ENCODE measurements at regions not wholly inside any gene's neighbourhood (a gene's known extent, or its start where the extent isn't known, plus 50 kb on each side); places are given as distances from the start of the nearest gene placed in this dataset.

DNA sequence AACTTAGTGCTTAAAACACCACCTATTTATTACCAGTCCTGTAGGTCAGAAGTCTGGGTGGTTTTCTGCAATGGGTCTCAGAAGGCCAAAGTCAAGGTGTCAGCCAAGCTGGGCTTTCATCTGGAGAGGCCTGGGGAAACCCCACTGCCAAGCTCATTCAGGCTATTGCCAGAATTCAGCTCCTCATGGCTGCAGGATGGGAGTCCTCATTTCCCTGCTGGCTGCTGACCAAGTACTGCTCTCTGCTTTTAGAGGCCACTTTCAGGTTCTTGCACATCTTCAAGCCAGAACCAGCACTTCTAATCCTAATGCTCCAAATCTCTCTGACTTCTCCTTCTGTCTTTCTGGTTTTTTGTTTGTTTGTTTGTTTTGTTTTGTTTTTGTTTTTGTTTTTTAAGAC is 109.3 kb downstream of the BCOR start:
- Histone ChIP-seq H3K36me3 (ENCODE audit: control insufficient read depth in 4 of 4, insufficient read depth in 3 of 4, low read depth in 1 of 4, low read length in 3 of 4) (no peaks in the 10 kb centered on the region), H3K4me3 (ENCODE audit: low read depth in 1 of 3, low read length in 3 of 3) (no peak overlapping the region), H3K4me1 (ENCODE audit: control insufficient read depth in 4 of 4, insufficient read depth in 4 of 4, low read length in 3 of 4) (no peaks in the 10 kb centered on the region), H3K9me3 (ENCODE audit: control insufficient read depth in 4 of 4, low read length in 3 of 4) (no peaks in the 10 kb centered on the region), H3K27ac (ENCODE audit: low read depth in 1 of 2, low read length in 2 of 2) (no peak overlapping the region), H3K9ac (ENCODE audit: low read depth in 1 of 2, low read length in 2 of 2) (no peak overlapping the region), H3K27me3 (ENCODE audit: control insufficient read depth in 4 of 4, insufficient read depth in 4 of 4, low read length in 3 of 4) (no peaks in the 10 kb centered on the region)
- TF ChIP-seq, protein P1, sequence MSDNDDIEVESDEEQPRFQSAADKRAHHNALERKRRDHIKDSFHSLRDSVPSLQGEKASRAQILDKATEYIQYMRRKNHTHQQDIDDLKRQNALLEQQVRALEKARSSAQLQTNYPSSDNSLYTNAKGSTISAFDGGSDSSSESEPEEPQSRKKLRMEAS (IDR thresholded peaks at IDR 0.05) = no peak
- TF ChIP-seq HNF4G (IDR thresholded peaks at IDR 0.05) (no peak), EGR1 (IDR thresholded peaks at IDR 0.05; ENCODE audit: low read depth in 2 of 2) (no peak), NR2F2 (IDR thresholded peaks at IDR 0.05) (no peak), RAD21 (IDR thresholded peaks at IDR 0.05) (no peak), FOXA1 (IDR thresholded peaks at IDR 0.05) (no peak), FOXA2 (IDR thresholded peaks at IDR 0.05) (no peak), YY1 (IDR thresholded peaks at IDR 0.05) (no peak), JUND (IDR thresholded peaks at IDR 0.05) (no peak), GABPA (IDR thresholded peaks at IDR 0.05 in 1 of 2, conservative IDR thresholded peaks at IDR 0.05 in 1 of 2) (no peak), HNF4A (conservative IDR thresholded peaks at IDR 0.05) (no peak), SP1 (IDR thresholded peaks at IDR 0.05) (no peak), TAF1 (conservative IDR thresholded peaks at IDR 0.05) (no peak)
- TF ChIP-seq, protein P2, sequence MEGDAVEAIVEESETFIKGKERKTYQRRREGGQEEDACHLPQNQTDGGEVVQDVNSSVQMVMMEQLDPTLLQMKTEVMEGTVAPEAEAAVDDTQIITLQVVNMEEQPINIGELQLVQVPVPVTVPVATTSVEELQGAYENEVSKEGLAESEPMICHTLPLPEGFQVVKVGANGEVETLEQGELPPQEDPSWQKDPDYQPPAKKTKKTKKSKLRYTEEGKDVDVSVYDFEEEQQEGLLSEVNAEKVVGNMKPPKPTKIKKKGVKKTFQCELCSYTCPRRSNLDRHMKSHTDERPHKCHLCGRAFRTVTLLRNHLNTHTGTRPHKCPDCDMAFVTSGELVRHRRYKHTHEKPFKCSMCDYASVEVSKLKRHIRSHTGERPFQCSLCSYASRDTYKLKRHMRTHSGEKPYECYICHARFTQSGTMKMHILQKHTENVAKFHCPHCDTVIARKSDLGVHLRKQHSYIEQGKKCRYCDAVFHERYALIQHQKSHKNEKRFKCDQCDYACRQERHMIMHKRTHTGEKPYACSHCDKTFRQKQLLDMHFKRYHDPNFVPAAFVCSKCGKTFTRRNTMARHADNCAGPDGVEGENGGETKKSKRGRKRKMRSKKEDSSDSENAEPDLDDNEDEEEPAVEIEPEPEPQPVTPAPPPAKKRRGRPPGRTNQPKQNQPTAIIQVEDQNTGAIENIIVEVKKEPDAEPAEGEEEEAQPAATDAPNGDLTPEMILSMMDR (IDR thresholded peaks at IDR 0.05; ENCODE audit: low read depth, low read length, missing input control) = no peak
- TF ChIP-seq, protein P3, sequence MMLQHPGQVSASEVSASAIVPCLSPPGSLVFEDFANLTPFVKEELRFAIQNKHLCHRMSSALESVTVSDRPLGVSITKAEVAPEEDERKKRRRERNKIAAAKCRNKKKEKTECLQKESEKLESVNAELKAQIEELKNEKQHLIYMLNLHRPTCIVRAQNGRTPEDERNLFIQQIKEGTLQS (IDR thresholded peaks at IDR 0.05) = no peak
- TF ChIP-seq, protein P4, sequence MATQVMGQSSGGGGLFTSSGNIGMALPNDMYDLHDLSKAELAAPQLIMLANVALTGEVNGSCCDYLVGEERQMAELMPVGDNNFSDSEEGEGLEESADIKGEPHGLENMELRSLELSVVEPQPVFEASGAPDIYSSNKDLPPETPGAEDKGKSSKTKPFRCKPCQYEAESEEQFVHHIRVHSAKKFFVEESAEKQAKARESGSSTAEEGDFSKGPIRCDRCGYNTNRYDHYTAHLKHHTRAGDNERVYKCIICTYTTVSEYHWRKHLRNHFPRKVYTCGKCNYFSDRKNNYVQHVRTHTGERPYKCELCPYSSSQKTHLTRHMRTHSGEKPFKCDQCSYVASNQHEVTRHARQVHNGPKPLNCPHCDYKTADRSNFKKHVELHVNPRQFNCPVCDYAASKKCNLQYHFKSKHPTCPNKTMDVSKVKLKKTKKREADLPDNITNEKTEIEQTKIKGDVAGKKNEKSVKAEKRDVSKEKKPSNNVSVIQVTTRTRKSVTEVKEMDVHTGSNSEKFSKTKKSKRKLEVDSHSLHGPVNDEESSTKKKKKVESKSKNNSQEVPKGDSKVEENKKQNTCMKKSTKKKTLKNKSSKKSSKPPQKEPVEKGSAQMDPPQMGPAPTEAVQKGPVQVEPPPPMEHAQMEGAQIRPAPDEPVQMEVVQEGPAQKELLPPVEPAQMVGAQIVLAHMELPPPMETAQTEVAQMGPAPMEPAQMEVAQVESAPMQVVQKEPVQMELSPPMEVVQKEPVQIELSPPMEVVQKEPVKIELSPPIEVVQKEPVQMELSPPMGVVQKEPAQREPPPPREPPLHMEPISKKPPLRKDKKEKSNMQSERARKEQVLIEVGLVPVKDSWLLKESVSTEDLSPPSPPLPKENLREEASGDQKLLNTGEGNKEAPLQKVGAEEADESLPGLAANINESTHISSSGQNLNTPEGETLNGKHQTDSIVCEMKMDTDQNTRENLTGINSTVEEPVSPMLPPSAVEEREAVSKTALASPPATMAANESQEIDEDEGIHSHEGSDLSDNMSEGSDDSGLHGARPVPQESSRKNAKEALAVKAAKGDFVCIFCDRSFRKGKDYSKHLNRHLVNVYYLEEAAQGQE (IDR thresholded peaks at IDR 0.05) = no peak
- TF ChIP-seq, protein P5, sequence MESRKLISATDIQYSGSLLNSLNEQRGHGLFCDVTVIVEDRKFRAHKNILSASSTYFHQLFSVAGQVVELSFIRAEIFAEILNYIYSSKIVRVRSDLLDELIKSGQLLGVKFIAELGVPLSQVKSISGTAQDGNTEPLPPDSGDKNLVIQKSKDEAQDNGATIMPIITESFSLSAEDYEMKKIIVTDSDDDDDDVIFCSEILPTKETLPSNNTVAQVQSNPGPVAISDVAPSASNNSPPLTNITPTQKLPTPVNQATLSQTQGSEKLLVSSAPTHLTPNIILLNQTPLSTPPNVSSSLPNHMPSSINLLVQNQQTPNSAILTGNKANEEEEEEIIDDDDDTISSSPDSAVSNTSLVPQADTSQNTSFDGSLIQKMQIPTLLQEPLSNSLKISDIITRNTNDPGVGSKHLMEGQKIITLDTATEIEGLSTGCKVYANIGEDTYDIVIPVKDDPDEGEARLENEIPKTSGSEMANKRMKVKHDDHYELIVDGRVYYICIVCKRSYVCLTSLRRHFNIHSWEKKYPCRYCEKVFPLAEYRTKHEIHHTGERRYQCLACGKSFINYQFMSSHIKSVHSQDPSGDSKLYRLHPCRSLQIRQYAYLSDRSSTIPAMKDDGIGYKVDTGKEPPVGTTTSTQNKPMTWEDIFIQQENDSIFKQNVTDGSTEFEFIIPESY (IDR thresholded peaks at IDR 0.05) = no peak
- no peak for DNase-seq (ENCODE audit: low spot score)

DNA sequence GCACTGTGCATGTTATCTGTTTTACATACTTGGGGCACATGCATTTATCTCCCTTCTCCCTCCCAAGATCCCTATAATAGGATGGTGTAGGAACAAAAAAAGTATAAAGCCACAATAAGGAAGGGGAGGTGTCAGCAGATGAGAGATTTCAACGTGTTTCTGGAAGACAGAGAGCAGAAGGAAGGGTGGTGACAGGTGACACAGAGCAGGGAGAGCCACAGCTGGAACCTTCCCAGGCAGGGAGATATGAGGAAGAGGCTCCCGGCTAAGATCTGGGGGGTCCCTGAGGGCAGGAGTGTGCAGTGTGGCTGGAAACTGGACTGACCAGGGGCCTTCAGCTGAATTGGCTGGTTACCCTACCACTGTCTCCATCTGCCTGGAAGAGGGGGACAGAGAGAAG is 107.4 kb downstream of the BCOR start:
- H3K9ac ChIP-seq (ENCODE audit: low read depth in 1 of 2, low read length in 2 of 2) = no peak overlapping the region
- 72% methylated on average over 2 of the region's 2 CpGs for WGBS
- no peaks in the 10 kb centered on the region for H3K27me3 ChIP-seq (ENCODE audit: control insufficient read depth in 4 of 4, insufficient read depth in 4 of 4, low read length in 3 of 4)
- no peaks in the 10 kb centered on the region for H3K9me3 ChIP-seq (ENCODE audit: control insufficient read depth in 4 of 4, low read length in 3 of 4)
- no peak overlapping the region for H3K27ac ChIP-seq (ENCODE audit: low read depth in 1 of 2, low read length in 2 of 2)
- no peak for DNase-seq (ENCODE audit: low spot score)
- no peaks in the 10 kb centered on the region for H3K4me1 ChIP-seq (ENCODE audit: control insufficient read depth in 4 of 4, insufficient read depth in 4 of 4, low read length in 3 of 4)
- no peaks in the 10 kb centered on the region for H3K36me3 ChIP-seq (ENCODE audit: control insufficient read depth in 4 of 4, insufficient read depth in 3 of 4, low read depth in 1 of 4, low read length in 3 of 4)
- no peak overlapping the region for H3K4me3 ChIP-seq (ENCODE audit: low read depth in 1 of 3, low read length in 3 of 3)
- no peak for TF ChIP-seq RAD21 (IDR thresholded peaks at IDR 0.05)
- TF ChIP-seq, protein P1 (IDR thresholded peaks at IDR 0.05) = no peak
- TF ChIP-seq NR2F2 (IDR thresholded peaks at IDR 0.05) = no peak
- TF ChIP-seq, protein P2 (IDR thresholded peaks at IDR 0.05; ENCODE audit: low read depth, low read length, missing input control) = no peak
- TF ChIP-seq HNF4G (IDR thresholded peaks at IDR 0.05) = no peak
- TF ChIP-seq HNF4A (conservative IDR thresholded peaks at IDR 0.05) = no peak
- no peak for TF ChIP-seq EGR1 (IDR thresholded peaks at IDR 0.05; ENCODE audit: low read depth in 2 of 2)
- TF ChIP-seq, protein P3 (IDR thresholded peaks at IDR 0.05) = no peak
- TF ChIP-seq GABPA (IDR thresholded peaks at IDR 0.05 in 1 of 2, conservative IDR thresholded peaks at IDR 0.05 in 1 of 2) = no peak
- TF ChIP-seq YY1 (IDR thresholded peaks at IDR 0.05) = no peak
- TF ChIP-seq, protein P5 (IDR thresholded peaks at IDR 0.05) = no peak
- no peak for TF ChIP-seq FOXA1 (IDR thresholded peaks at IDR 0.05)
- TF ChIP-seq JUND (IDR thresholded peaks at IDR 0.05) = no peak
- TF ChIP-seq TAF1 (conservative IDR thresholded peaks at IDR 0.05) = no peak
